ENCODE measurements at regions not wholly inside any gene's neighbourhood (a gene's known extent, or its start where the extent isn't known, plus 50 kb on each side); places are given as distances from the start of the nearest gene placed in this dataset.

DNA sequence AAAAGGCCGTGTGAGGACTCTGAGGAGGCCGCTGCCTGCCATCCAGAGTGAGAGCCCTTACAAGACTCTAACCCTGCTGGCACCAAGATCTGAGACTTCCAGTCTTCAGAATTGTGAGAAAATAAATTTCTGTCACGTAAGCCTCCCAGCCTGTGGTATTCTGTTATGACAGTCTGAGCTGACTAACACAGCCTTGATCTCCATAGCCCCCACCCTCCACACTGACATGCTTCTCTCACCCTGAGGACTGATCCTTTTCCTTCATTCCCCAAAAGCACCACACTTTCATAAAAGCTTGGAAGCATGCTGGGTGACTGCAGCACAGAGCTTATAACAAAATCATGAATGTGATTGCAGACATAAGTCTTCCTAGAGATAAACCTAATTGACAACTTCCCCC lies 1059.8 kb downstream of the UQCRFS1 start:
- H3K4me3 ChIP-seq (replicated peaks in 1 of 2; ENCODE audit: low read depth in 2 of 2, low read length in 2 of 2) = no peak overlapping the region
- DNase-seq (ENCODE audit: low read depth in 2 of 2) = no peak
- TF ChIP-seq, protein P1, sequence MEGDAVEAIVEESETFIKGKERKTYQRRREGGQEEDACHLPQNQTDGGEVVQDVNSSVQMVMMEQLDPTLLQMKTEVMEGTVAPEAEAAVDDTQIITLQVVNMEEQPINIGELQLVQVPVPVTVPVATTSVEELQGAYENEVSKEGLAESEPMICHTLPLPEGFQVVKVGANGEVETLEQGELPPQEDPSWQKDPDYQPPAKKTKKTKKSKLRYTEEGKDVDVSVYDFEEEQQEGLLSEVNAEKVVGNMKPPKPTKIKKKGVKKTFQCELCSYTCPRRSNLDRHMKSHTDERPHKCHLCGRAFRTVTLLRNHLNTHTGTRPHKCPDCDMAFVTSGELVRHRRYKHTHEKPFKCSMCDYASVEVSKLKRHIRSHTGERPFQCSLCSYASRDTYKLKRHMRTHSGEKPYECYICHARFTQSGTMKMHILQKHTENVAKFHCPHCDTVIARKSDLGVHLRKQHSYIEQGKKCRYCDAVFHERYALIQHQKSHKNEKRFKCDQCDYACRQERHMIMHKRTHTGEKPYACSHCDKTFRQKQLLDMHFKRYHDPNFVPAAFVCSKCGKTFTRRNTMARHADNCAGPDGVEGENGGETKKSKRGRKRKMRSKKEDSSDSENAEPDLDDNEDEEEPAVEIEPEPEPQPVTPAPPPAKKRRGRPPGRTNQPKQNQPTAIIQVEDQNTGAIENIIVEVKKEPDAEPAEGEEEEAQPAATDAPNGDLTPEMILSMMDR (IDR thresholded peaks at IDR 0.05; ENCODE audit: low read depth, low read length) = no peak

DNA sequence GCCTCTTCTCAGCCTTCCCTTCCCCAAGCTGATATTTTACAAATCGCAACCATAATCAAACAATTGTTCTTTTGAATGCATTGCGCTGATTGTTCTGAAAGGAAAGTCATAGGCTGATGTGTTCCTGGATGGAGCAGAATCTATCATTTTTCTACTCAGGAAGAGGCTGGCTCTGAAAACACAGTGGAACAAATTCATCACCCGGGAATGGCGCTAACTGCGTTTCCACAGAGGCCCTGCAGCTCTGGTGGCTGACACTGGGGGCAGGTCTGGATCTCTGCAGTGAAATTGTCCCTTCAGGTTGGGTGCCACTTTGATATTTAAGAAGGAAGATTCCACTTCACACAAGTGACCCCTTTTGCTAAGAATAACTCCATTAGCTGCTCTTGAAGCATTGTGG lies 1060.8 kb downstream of the UQCRFS1 start:
- DNase-seq (ENCODE audit: low read depth in 2 of 2) = no peak
- no peak overlapping the region for H3K4me3 ChIP-seq (replicated peaks in 1 of 2; ENCODE audit: low read depth in 2 of 2, low read length in 2 of 2)
- TF ChIP-seq, protein P1 (IDR thresholded peaks at IDR 0.05; ENCODE audit: low read depth, low read length) = no peak

DNA sequence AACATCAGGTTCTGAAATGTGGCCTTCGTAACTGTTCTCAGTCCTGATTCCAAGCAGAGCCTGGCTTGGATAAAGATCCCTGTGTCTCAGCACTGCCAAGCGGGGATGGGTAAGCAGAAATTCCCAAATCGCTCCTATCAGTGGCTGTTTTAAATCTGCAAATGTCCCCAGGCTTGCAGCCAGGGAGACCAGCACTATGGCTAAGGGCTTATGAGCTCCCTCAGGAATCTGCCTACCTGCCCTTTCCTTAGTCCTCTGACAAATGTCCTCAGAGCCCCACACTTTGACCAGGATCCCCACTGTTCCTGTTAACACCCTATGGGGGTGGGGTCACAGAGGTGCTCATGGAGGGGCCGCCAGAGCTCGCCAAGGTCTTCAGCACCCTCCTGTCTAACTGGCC lies 1062.8 kb downstream of the UQCRFS1 start:
- TF ChIP-seq, protein P1 (IDR thresholded peaks at IDR 0.05; ENCODE audit: low read depth, low read length) = no peak
- H3K4me3 ChIP-seq (replicated peaks in 1 of 2; ENCODE audit: low read depth in 2 of 2, low read length in 2 of 2) = no peak overlapping the region
- no peak for DNase-seq (ENCODE audit: low read depth in 2 of 2)

DNA sequence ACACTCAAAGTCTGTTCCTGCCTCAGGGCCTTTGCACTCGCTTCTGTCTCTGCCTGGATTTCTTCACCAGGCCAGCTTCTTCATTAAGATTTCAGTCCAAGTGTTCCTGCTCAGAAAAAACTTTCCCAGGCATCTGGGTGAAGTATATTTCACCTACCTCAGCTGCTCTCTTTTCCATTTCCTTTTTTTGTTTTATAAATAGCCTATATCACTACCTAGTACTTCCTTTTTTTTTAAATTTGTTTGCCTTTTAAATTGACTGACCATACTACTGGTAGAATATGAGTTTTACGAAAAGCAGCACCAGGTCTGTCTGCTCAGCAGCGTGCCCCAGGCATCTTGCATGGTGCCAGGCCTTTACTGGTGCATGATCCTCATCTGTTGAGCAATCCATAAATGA lies 1064.4 kb downstream of the UQCRFS1 start:
- TF ChIP-seq, protein P1 (IDR thresholded peaks at IDR 0.05; ENCODE audit: low read depth, low read length) = no peak
- no peak for DNase-seq (ENCODE audit: low read depth in 2 of 2)
- no peak overlapping the region for H3K4me3 ChIP-seq (replicated peaks in 1 of 2; ENCODE audit: low read depth in 2 of 2, low read length in 2 of 2)

DNA sequence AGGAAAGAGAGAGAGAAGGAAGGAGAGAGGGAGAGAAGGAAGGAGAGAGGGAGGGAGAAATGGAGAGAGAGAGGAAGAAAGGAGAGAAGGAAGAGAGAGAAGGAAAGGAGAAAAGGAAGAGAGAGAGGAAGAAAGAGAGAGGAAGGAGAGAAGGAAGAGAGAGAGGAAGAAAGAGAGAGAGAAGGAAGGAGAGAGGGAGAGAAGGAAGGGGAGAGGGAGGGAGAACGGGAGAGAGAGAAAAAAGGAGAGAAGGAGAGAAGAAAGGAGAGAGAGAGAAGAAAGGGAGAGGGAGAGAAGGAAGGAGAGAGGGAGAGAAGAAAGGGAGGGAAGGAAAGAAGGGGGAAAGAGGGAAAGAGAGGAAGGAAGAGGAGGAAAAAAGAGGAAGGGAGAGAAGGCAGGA lies 1070.7 kb downstream of the UQCRFS1 start:
- no peak for DNase-seq (ENCODE audit: low read depth in 2 of 2)
- H3K4me3 ChIP-seq (replicated peaks in 1 of 2; ENCODE audit: low read depth in 2 of 2, low read length in 2 of 2) = no peak overlapping the region
- TF ChIP-seq, protein P1 (IDR thresholded peaks at IDR 0.05; ENCODE audit: low read depth, low read length) = no peak

DNA sequence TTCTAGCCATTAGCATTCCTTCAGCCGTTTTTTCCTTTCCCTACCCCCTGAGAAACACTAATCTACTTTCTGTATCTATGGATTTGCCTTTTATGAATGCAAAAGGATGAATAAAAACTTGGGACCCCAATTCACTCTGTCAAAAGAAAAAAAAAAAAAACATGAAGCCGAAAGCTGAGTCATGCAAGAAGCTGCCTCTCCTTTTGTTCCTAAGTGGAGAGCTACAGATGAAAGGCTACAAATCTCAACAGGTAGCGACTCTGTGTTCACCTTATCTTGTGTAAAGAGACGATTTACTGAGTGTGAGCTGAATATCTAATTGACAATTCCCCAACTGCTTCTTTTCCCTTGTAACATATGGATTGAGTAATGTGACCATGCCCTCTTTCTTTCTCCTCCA lies 1072.8 kb downstream of the UQCRFS1 start:
- TF ChIP-seq, protein P1 (IDR thresholded peaks at IDR 0.05; ENCODE audit: low read depth, low read length) = no peak
- DNase-seq (ENCODE audit: low read depth in 2 of 2) = no peak
- H3K4me3 ChIP-seq (replicated peaks in 1 of 2; ENCODE audit: low read depth in 2 of 2, low read length in 2 of 2) = no peak overlapping the region

DNA sequence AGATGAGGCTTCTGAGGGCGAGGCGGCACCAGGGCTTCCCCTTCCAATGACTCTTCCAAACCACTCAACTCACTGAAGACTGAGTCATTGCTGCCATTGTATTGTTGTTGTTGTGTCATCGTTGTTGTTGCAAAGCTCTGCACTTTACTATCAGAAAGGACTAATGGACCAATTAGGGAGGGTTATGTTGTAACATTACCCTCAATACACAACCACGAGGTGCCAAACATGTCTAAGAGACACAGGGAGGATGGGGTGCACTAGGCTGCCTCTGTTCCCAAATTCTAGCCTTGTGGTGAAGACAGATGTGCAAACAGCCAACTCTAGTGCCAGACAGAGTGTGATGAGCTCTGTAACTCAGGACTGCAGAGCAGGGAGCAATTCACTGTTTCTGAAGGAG lies 1075.2 kb downstream of the UQCRFS1 start:
- DNase-seq (ENCODE audit: low read depth in 2 of 2) = no peak
- no peak overlapping the region for H3K4me3 ChIP-seq (replicated peaks in 1 of 2; ENCODE audit: low read depth in 2 of 2, low read length in 2 of 2)
- TF ChIP-seq, protein P1 (IDR thresholded peaks at IDR 0.05; ENCODE audit: low read depth, low read length) = no peak

All from cardiac fibroblast (primary cell).